Inflammatory macrophage (primary cell): ENCODE measurements at regions not wholly inside any gene's neighbourhood (a gene's known extent, or its start where the extent isn't known, plus 50 kb on each side); places are given as distances from the start of the nearest gene placed in this dataset.
"Not testable (repeated sequence)": the region's sequence is repeated elsewhere in the genome, so short reads cannot be mapped to it uniquely, and the experiment has no call there.

Source experiments
- DNase-seq, 2 donors: peaks; one replicate each; pipeline ENCODE4 v3.0.0-alpha.2; 2020 to 2022

- no peak for DNase-seq
Measured at GRCh38 chr10:100642295-100642994, 102.9 kb upstream of the PAX2 start.

- DNase-seq: no peak
Measured at GRCh38 chr10:100645091-100645490, 100.3 kb upstream of the PAX2 start.

GRCh38 chr10:100645613-100646392 lies 99.6 kb upstream of the PAX2 start:
- no peak for DNase-seq

- no peak for DNase-seq
Measured at GRCh38 chr10:100647928-100648327, 97.5 kb upstream of the PAX2 start.

- no peak for DNase-seq
Measured at GRCh38 chr10:100650693-100651092, 94.7 kb upstream of the PAX2 start.

- not testable (repeated sequence) for DNase-seq
Measured at GRCh38 chr10:100651099-100651498, 94.3 kb upstream of the PAX2 start.

- DNase-seq: no peak
Measured at GRCh38 chr10:100651916-100652315, 93.5 kb upstream of the PAX2 start.

GRCh38 chr10:100652406-100653135 lies 92.8 kb upstream of the PAX2 start:
- no peak for DNase-seq

GRCh38 chr10:100653238-100653956 lies 92.0 kb upstream of the PAX2 start:
- DNase-seq: no peak

GRCh38 chr10:100653957-100654781 lies 91.2 kb upstream of the PAX2 start:
- DNase-seq: no peak

GRCh38 chr10:100654782-100655325 lies 90.5 kb upstream of the PAX2 start:
- DNase-seq: no peak

- DNase-seq: no peak
Measured at GRCh38 chr10:100655326-100655759, 90.0 kb upstream of the PAX2 start.

GRCh38 chr10:100655760-100656421 lies 89.5 kb upstream of the PAX2 start:
- DNase-seq: no peak

GRCh38 chr10:100656454-100656853 lies 88.9 kb upstream of the PAX2 start:
- no peak for DNase-seq

GRCh38 chr10:100658269-100658668 lies 87.1 kb upstream of the PAX2 start:
- DNase-seq: no peak

- no peak for DNase-seq
Measured at GRCh38 chr10:100659361-100660098, 85.9 kb upstream of the PAX2 start.

GRCh38 chr10:100660365-100660764 lies 85.0 kb upstream of the PAX2 start:
- no peak for DNase-seq

GRCh38 chr10:100660945-100661344 lies 84.4 kb upstream of the PAX2 start:
- no peak for DNase-seq

GRCh38 chr10:100661520-100661919 lies 83.9 kb upstream of the PAX2 start:
- DNase-seq: no peak

GRCh38 chr10:100662067-100662466 lies 83.3 kb upstream of the PAX2 start:
- DNase-seq: no peak
